HepG2 (cell line): ENCODE measurements at regions not wholly inside any gene's neighbourhood (a gene's known extent, or its start where the extent isn't known, plus 50 kb on each side); places are given as distances from the start of the nearest gene placed in this dataset.

Source experiments
- ATAC-seq: fragments of 200-7000 bp; cut with Tn5 transposase; 3 replicates; pipeline ENCODE4 v1.9.1; 2020; ENCODE audit warnings: mild to moderate bottlenecking, moderate library complexity
- BruUV-seq: library from RNA; stranded (reverse); fragments of 400-500 nt; replicated peaks from 2 replicates; lab custom pipeline; 2021; lab: Mats Ljungman, UMichigan
- CTCF ChIA-PET: fragments of 300-600 bp; formaldehyde crosslinking; extraction: SDS; loops from one replicate; lab custom pipeline; 2021; ENCODE audit warnings: low total read pairs, inconsistent platforms, low intra/inter-chr PET ratio; lab: Yijun Ruan, JAX
- POLR2A ChIA-PET: fragments of 350-600 bp; sonication (Branson Sonifier 250); formaldehyde crosslinking; loops from one replicate; lab custom pipeline; 2020; ENCODE audit warnings: antibody characterized with exemption, inconsistent platforms; lab: Yijun Ruan, JAX
- DNase-seq: peaks from one replicate; pipeline ENCODE4 v3.0.0-alpha.2; 2015; ENCODE audit warnings: low spot score
- FAIRE-seq: peaks from 3 replicates; lab custom pipeline; 2011; peaks lifted over from hg19 to GRCh38; lab: Jason Lieb, UNC
- H2AFZ ChIP-seq: one replicate; pipeline ENCODE4 v1.6.1; 2011; ENCODE audit warnings: low read length, inconsistent platforms
- H3K27ac ChIP-seq: fragments of 300-600 bp; 3 replicates; pipeline ENCODE4 v1.8.0; 2011; ENCODE audit warnings: mixed run types, mild to moderate bottlenecking, mixed read lengths, low read length, inconsistent platforms; ENCODE audit not compliant: insufficient read depth; ENCODE audit errors: extremely low read length
- H3K27me3 ChIP-seq, 2 experiments: fragments of 200-600 bp in 1 of 2; 2 replicates in 1 of 2; 3 replicates in 1 of 2; pipeline versions ENCODE4 v1.6.0 to v1.8.0; 2011; ENCODE audit warnings: low read length in 2 of 2, mild to moderate bottlenecking in 2 of 2, moderate library complexity in 2 of 2, inconsistent platforms in 1 of 2; ENCODE audit not compliant: insufficient read depth in 2 of 2, control insufficient read depth in 1 of 2
- H3K36me3 ChIP-seq, 2 experiments: fragments of 200-600 bp in 1 of 2; replicated peaks in 1 of 2; 2 replicates in 1 of 2; 3 replicates in 1 of 2; pipeline versions ENCODE4 v1.5.1 to v1.8.0; 2011; ENCODE audit warnings: low read length in 2 of 2, inconsistent platforms in 1 of 2; ENCODE audit not compliant: insufficient read depth in 2 of 2, control insufficient read depth in 1 of 2
- H3K4me1 ChIP-seq: 2 replicates; pipeline ENCODE4 v1.5.1; 2012; ENCODE audit warnings: low read length, inconsistent platforms; ENCODE audit not compliant: insufficient read depth
- H3K4me2 ChIP-seq: 2 replicates; pipeline ENCODE4 v1.6.0; 2011; ENCODE audit warnings: low read depth, low read length, inconsistent platforms
- H3K4me3 ChIP-seq, 3 experiments: fragments of 200-600 bp in 1 of 3; sonication (generic), shearing (Covaris generic) in 1 of 3; replicated peaks in 1 of 3; 2 replicates each; pipeline ENCODE4 v1.5.1; 2011 to 2016; ENCODE audit warnings: low read length in 3 of 3, inconsistent platforms in 2 of 3, low read depth in 2 of 3, mild to moderate bottlenecking in 2 of 3, control low read depth in 1 of 3, mixed read lengths in 1 of 3; ENCODE audit not compliant: insufficient read depth in 1 of 3
- H3K79me2 ChIP-seq: one replicate; pipeline ENCODE4 v1.6.1; 2011; ENCODE audit warnings: low read length, inconsistent platforms; ENCODE audit not compliant: insufficient read depth
- H3K9ac ChIP-seq: 2 replicates; pipeline ENCODE4 v1.6.0; 2011; ENCODE audit warnings: mild to moderate bottlenecking, low read depth, low read length, inconsistent platforms; ENCODE audit not compliant: insufficient read depth
- H3K9me3 ChIP-seq: 2 replicates; pipeline ENCODE4 v1.5.1; 2012; ENCODE audit warnings: mild to moderate bottlenecking, low read length
- H4K20me1 ChIP-seq: 2 replicates; pipeline ENCODE4 v1.6.0; 2011; ENCODE audit warnings: inconsistent platforms, mild to moderate bottlenecking, low read length, moderate library complexity; ENCODE audit not compliant: insufficient read depth
- MAFK ChIP-seq, 2 experiments: IDR thresholded peaks in 1 of 2; conservative IDR thresholded peaks in 1 of 2; 2 replicates each; pipeline ENCODE4 v1.6.1; 2011; ENCODE audit warnings: improper control_type of control experiment in 2 of 2, low read length in 2 of 2
- SP5 ChIP-seq: IDR thresholded peaks from 2 replicates; pipeline ENCODE4 v1.6.1; 2016; ENCODE audit warnings: low read depth, borderline replicate concordance
- THAP7 ChIP-seq: sonication (generic); formaldehyde crosslinking; IDR thresholded peaks from 2 replicates; pipeline ENCODE4 v1.8.1; 2023; ENCODE audit warnings: mild to moderate bottlenecking, missing genetic modification reagents
- ZBTB4 ChIP-seq: sonication (generic); formaldehyde crosslinking; IDR thresholded peaks from 2 replicates; pipeline ENCODE4 v1.4.0; 2020; ENCODE audit warnings: missing genetic modification reagents, mild to moderate bottlenecking, borderline replicate concordance
- ZNF18 ChIP-seq: sonication (generic); formaldehyde crosslinking; IDR thresholded peaks from 2 replicates; pipeline ENCODE4 v1.8.0; 2022; ENCODE audit warnings: mild to moderate bottlenecking, missing genetic modification reagents; ENCODE audit not compliant: insufficient replicate concordance
- WGBS: methylation state at CpG from one replicate; pipeline ENCODE4 v1.1.6; 2017; ENCODE audit warnings: low lambda C conversion rate; 5-methylcytosine and 5-hydroxymethylcytosine counted together
- in situ Hi-C: cut with HindIII; loops from 2 replicates; pipeline ENCODE4 v1.10.0; 2017; ENCODE audit warnings: low pct_unique_long_range_greater_than_20kb; ENCODE audit not compliant: extremely low pct_ligation_motif_present
- intact Hi-C: fragments of 100-400 bp; cut with micrococcal nuclease; formaldehyde crosslinking; loops from one replicate; pipeline ENCODE4 v1.10.0; 2022; ENCODE audit not compliant: unreplicated experiment

GRCh38 chr17:63378411-63379375 lies 67.4 kb downstream of the CYB561 start:
- DNase-seq, result no peak
- H3K4me2 ChIP-seq, result no peak overlapping the region
- no peaks in the 10 kb centered on the region for H3K36me3 ChIP-seq
- peaks cover 0 to 8% of the 10 kb centered on the region in 2 experiments; a peak in 2 of 5 replicates for H3K27me3 ChIP-seq
- no TSS peak for BruUV-seq
- POLR2A ChIA-PET, result no interaction called here
- no peak overlapping the region for H3K4me3 ChIP-seq
- no peaks in the 10 kb centered on the region for H4K20me1 ChIP-seq
- in situ Hi-C loops (no loop called here), intact Hi-C loops (no loop called here)
- CTCF ChIA-PET, result no interaction called here
- no peak overlapping the region for H3K27ac ChIP-seq
- peaks cover 11% of the 10 kb centered on the region; the same call in 1 of the 2 replicates for H3K9me3 ChIP-seq
- H2AFZ ChIP-seq, result no peak overlapping the region
- WGBS, result 4% methylated on average over 3 of the region's 3 CpGs
- ATAC-seq, result no peak
- H3K4me1 ChIP-seq, result no peaks in the 10 kb centered on the region
- H3K79me2 ChIP-seq, result no peaks in the 10 kb centered on the region
- no peak for FAIRE-seq
- no peak overlapping the region for H3K9ac ChIP-seq
- TF ChIP-seq MAFK (conservative IDR thresholded peaks at IDR 0.05 in 1 of 2, IDR thresholded peaks at IDR 0.05 in 1 of 2; ENCODE audit: low read length in 2 of 2), result peak in 1 of 2 experiments; percentile 23; a peak in 1 of 4 replicates
- no peak for TF ChIP-seq THAP7
- TF ChIP-seq ZBTB4 (CRISPR knock-in tag), result no peak
- TF ChIP-seq ZNF18 (CRISPR knock-in tag), result no peak
- no peak for TF ChIP-seq SP5 (CRISPR knock-in tag)
